Adrenal gland (tissue), 9 donors: ENCODE measurements at regions not wholly inside any gene's neighbourhood (a gene's known extent, or its start where the extent isn't known, plus 50 kb on each side); places are given as distances from the start of the nearest gene placed in this dataset.

Experiments used
- DNase-seq, 7 donors: peaks; one replicate each; pipeline ENCODE4 v3.0.0-alpha.2; 2019 to 2020
- H3K27ac ChIP-seq, 5 donors: fragments of 200-600 bp; sonication (generic) in 4 of 5; 1 replicate in 3 of 5; 2 replicates in 2 of 5; pipeline versions ENCODE4 v1.5.1 to v1.8.0; 2016 to 2020; ENCODE audit warnings: mild to moderate bottlenecking in 1 of 5
- H3K27me3 ChIP-seq: fragments of 200-600 bp; 2 replicates; pipeline ENCODE4 v1.8.0; 2021
- H3K36me3 ChIP-seq, 2 donors: fragments of 200-600 bp; replicated peaks in 1 of 2; 1 replicate in 1 of 2; 2 replicates in 1 of 2; pipeline versions ENCODE4 v1.5.1 to v1.8.0; 2018 to 2022
- H3K4me1 ChIP-seq, 2 donors: fragments of 200-600 bp; replicated peaks in 1 of 2; 1 replicate in 1 of 2; 2 replicates in 1 of 2; pipeline versions ENCODE4 v1.5.1 to v1.8.0; 2018 to 2021
- H3K4me3 ChIP-seq, 4 donors: fragments of 200-600 bp; sonication (generic) in 3 of 4; one replicate each; pipeline ENCODE4 v1.5.1; 2016 to 2018
- H3K9me3 ChIP-seq, 3 donors: fragments of 200-600 bp; sonication (generic) in 1 of 3; replicated peaks in 1 of 3; 1 replicate in 2 of 3; 2 replicates in 1 of 3; pipeline versions ENCODE4 v1.5.1 to v1.8.0; 2016 to 2021
- POLR2A ChIP-seq, 2 donors: fragments of 450-650 bp; IDR thresholded peaks; one replicate each; pipeline ENCODE4 v1.6.1; 2017; ENCODE audit warnings: antibody characterized with exemption in 2 of 2, mild to moderate bottlenecking in 2 of 2, moderate library complexity in 1 of 2
- WGBS, 4 donors: extraction: QIAGEN DNeasy Blood & Tissue Kit in 2 of 4; methylation state at CpG; one replicate each; pipeline versions ENCODE4 v1.1.5 to v1.1.7; 2013 to 2017; 5-methylcytosine and 5-hydroxymethylcytosine counted together
- intact Hi-C, 2 donors: fragments of 100-400 bp; cut with DNase I; formaldehyde crosslinking; loops; one replicate each; pipeline versions ENCODE4 v1.14.1 to v1.15.0; 2022 to 2023
- TF ChIP-seq, protein P1 (sequence below), 6 experiments: fragments of 450-650 bp in 4 of 6; fragments of 200-600 bp in 2 of 6; sonication (generic) in 1 of 6; IDR thresholded peaks; 1 replicate in 5 of 6; 2 replicates in 1 of 6; pipeline versions ENCODE4 v1.5.1 to v1.8.0; 2016 to 2021; ENCODE audit warnings: antibody characterized with exemption in 6 of 6, mild to moderate bottlenecking in 2 of 6, moderate library complexity in 1 of 6
- donor health status: healthy with polysubstance abuse.
- donor health status: Bipolar disorder and iron deficiency.
- donor health status: DM: yes; HTN: yes; CAD: no.
- donor health status: DM: no; HTN: no; CAD: no.
- donor health status: DM: no; HTN: no; CAD: no.

DNA sequence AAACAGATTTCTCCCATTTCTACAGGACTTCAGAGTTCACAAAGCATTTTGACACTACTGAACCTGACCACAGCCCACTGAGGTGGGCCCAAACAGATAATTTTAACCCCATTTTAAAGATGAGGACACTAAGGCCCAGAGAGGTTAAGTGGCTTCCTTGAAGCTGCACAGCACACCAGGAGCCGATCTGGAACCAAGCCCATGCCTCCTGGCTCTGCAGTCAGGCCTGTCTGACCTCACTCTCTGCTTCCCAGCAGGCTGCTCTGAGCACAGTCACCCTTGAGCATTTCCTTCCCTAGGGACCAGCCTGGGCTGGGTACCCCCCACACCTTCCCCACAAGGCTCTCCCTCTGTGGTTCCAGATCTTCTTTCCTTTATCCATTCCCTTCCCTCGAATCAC, 252.2 kb downstream of the ENGASE start:
- Histone ChIP-seq H3K4me1 (no peaks in the 10 kb centered on the region), H3K9me3 (no peaks in the 10 kb centered on the region), H3K27ac (no peak overlapping the region), H3K36me3 (no peaks in the 10 kb centered on the region), H3K4me3 (no peak overlapping the region), H3K27me3 (peaks cover 3% of the 10 kb centered on the region)
- DNase-seq = no peak
- WGBS, 4 donors = 19 to 50% (median 45%) methylated on average over 1 to 2 of the region's 2 CpGs
- no peak for TF ChIP-seq POLR2A (IDR thresholded peaks at IDR 0.05)
- TF ChIP-seq, protein P1, sequence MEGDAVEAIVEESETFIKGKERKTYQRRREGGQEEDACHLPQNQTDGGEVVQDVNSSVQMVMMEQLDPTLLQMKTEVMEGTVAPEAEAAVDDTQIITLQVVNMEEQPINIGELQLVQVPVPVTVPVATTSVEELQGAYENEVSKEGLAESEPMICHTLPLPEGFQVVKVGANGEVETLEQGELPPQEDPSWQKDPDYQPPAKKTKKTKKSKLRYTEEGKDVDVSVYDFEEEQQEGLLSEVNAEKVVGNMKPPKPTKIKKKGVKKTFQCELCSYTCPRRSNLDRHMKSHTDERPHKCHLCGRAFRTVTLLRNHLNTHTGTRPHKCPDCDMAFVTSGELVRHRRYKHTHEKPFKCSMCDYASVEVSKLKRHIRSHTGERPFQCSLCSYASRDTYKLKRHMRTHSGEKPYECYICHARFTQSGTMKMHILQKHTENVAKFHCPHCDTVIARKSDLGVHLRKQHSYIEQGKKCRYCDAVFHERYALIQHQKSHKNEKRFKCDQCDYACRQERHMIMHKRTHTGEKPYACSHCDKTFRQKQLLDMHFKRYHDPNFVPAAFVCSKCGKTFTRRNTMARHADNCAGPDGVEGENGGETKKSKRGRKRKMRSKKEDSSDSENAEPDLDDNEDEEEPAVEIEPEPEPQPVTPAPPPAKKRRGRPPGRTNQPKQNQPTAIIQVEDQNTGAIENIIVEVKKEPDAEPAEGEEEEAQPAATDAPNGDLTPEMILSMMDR (IDR thresholded peaks at IDR 0.05) = no peak
- intact Hi-C loops = no loop called here

DNA sequence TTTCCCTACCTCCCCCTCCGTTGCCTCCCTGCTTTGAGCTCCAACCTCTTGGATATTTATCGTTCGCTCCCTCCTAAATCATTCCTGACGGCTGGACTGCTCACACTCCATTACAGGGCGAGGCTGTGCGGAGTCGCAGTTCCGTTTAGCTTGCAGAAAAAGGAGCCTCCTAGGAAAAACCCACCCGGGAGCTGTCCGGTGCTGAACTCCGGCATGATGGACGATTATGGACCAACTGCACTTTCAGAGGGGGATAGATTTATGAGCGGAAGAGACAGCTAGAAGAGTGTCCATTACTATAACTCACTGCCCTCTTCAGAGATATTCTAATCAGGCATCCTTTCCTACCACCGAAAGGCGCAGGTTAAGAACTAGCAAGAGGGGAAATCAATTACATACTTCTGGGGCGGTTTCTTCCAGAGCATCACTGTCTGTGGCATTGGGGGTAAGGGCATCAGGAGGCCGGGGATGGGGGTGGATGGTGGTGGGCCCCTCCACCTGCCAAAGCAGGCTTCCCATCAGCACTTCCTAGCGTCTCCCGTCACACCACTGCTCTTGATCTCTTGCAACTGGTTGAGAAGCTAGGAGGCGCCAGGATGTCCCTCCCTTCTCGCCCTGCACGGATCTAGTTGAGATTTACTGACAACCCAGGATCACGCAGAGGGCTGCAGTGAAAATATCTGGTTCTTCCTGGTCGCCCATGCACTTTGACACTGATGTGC, 251.2 kb downstream of the ENGASE start:
- no peak for TF ChIP-seq POLR2A (IDR thresholded peaks at IDR 0.05)
- TF ChIP-seq, protein P1 (IDR thresholded peaks at IDR 0.05) = no peak
- Histone ChIP-seq H3K36me3 (no peaks in the 10 kb centered on the region), H3K27me3 (peaks cover 3% of the 10 kb centered on the region), H3K9me3 (no peaks in the 10 kb centered on the region), H3K4me1 (no peaks in the 10 kb centered on the region), H3K4me3 (no peak overlapping the region), H3K27ac (no peak overlapping the region)
- intact Hi-C loops = no loop called here
- 18 to 25% (median 19%) methylated on average over 19 to 24 of the region's 24 CpGs for WGBS, 4 donors
- no peak for DNase-seq

DNA sequence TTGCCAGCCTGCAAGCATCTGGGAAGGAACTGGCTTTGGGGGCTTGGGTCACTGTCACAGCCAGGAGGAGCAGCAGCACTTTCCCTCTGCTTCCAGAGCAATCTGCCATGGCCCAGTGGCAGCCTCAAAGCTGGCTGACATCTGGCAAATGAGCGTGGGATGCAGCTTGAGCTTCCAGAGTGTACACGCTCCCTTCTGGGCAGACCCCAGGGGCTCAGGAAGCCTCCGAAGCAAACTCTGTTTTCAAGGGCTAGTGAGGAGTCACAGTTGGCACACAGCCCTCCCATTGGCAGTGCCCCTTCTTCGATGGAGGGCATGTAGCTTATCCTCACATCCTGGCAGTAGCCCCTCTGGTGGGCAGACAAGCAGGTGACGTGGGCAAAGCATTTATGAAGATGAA, 249.6 kb downstream of the ENGASE start:
- Histone ChIP-seq H3K27ac (no peak overlapping the region), H3K9me3 (no peaks in the 10 kb centered on the region), H3K4me1 (no peaks in the 10 kb centered on the region), H3K27me3 (peaks cover 3% of the 10 kb centered on the region), H3K36me3 (no peaks in the 10 kb centered on the region), H3K4me3 (no peak overlapping the region)
- TF ChIP-seq, protein P1 (IDR thresholded peaks at IDR 0.05) = no peak
- no peak for TF ChIP-seq POLR2A (IDR thresholded peaks at IDR 0.05)
- no peak for DNase-seq
- 47 to 56% (median 49%) methylated on average over 2 to 5 of the region's 5 CpGs for WGBS, 4 donors
- intact Hi-C loops = no loop called here

DNA sequence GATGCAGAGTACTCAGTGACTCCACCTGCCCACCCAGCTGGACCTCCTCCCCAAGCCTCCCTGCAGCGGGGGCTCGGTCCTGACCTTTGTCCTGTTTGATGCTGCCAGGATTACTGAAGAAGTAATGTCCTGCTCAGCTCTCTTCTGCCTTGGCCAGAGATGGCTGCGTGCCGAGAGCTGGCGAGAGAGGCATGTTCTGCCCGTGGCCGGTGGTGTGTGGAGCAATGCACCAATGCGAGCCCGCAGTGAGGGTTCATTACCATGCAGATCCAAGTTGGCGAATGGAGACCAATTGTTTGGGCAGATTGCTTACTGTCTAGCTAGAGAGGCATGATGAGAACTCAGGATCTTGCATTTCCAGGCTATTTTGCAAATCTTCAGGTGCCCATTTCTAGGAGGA, 248.9 kb downstream of the ENGASE start:
- Histone ChIP-seq H3K27me3 (peaks cover 3% of the 10 kb centered on the region), H3K9me3 (no peaks in the 10 kb centered on the region), H3K4me1 (no peaks in the 10 kb centered on the region), H3K27ac (no peak overlapping the region), H3K36me3 (no peaks in the 10 kb centered on the region), H3K4me3 (no peak overlapping the region)
- intact Hi-C loops = no loop called here
- TF ChIP-seq POLR2A (IDR thresholded peaks at IDR 0.05) = no peak
- TF ChIP-seq, protein P1 (IDR thresholded peaks at IDR 0.05) = no peak
- DNase-seq = no peak
- 59 to 90% (median 71%) methylated on average over 7 to 10 of the region's 10 CpGs for WGBS, 4 donors
